Endothelial cell (in vitro differentiated cells): ENCODE measurements at regions not wholly inside any gene's neighbourhood (a gene's known extent, or its start where the extent isn't known, plus 50 kb on each side); places are given as distances from the start of the nearest gene placed in this dataset.

Source experiments
- DNase-seq: peaks from one replicate; pipeline ENCODE4 v3.0.0; 2021; ENCODE audit warnings: low spot score
- H3K27ac Mint-ChIP-seq: one replicate; pipeline ENCODE4 v1.8.0; 2021; ENCODE audit warnings: mixed read lengths, inconsistent platforms; ENCODE audit not compliant: unreplicated experiment
- H3K27me3 Mint-ChIP-seq: one replicate; pipeline ENCODE4 v1.8.0; 2021; ENCODE audit warnings: mild to moderate bottlenecking, moderate library complexity, mixed read lengths, inconsistent platforms; ENCODE audit not compliant: unreplicated experiment
- H3K36me3 Mint-ChIP-seq: one replicate; pipeline ENCODE4 v1.8.0; 2021; ENCODE audit warnings: mild to moderate bottlenecking, low read depth, mixed read lengths, inconsistent platforms; ENCODE audit not compliant: unreplicated experiment
- H3K4me1 Mint-ChIP-seq: one replicate; pipeline ENCODE4 v1.8.0; 2021; ENCODE audit warnings: mild to moderate bottlenecking, mixed read lengths, inconsistent platforms; ENCODE audit not compliant: unreplicated experiment
- H3K4me3 Mint-ChIP-seq: one replicate; pipeline ENCODE4 v1.8.0; 2021; ENCODE audit warnings: mild to moderate bottlenecking, mixed read lengths, inconsistent platforms; ENCODE audit not compliant: unreplicated experiment
- H3K9me3 Mint-ChIP-seq: one replicate; pipeline ENCODE4 v1.8.0; 2021; ENCODE audit warnings: mixed read lengths, inconsistent platforms; ENCODE audit not compliant: unreplicated experiment
- TF ChIP-seq, protein P1 (sequence below): fragments of 200-600 bp; sonication (generic); IDR thresholded peaks from one replicate; pipeline ENCODE4 v1.5.0; 2021; ENCODE audit warnings: antibody characterized with exemption; ENCODE audit not compliant: unreplicated experiment

DNA sequence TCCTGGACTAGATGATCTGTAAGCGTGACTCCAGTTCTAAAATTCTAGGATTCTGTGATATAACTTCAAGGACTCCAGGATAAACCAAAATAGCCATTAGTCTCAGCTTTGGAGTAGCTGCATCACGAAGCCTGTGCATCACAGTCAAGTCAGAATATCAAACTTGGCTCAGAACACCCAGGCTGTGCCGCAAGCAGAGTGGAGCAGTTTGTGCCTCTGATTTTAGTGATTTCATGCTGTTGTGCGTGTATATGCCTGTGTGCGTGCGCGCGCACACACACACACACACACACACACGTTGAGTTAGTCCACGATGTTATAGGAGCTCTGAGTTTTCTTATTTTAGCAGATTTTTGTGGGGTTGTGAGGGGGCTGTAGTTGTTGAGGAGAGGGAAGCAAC lies 356.6 kb upstream of the KCNH8 start:
- H3K4me1 Mint-ChIP-seq, result no peaks in the 10 kb centered on the region
- no peak overlapping the region for H3K27ac Mint-ChIP-seq
- TF ChIP-seq, protein P1, sequence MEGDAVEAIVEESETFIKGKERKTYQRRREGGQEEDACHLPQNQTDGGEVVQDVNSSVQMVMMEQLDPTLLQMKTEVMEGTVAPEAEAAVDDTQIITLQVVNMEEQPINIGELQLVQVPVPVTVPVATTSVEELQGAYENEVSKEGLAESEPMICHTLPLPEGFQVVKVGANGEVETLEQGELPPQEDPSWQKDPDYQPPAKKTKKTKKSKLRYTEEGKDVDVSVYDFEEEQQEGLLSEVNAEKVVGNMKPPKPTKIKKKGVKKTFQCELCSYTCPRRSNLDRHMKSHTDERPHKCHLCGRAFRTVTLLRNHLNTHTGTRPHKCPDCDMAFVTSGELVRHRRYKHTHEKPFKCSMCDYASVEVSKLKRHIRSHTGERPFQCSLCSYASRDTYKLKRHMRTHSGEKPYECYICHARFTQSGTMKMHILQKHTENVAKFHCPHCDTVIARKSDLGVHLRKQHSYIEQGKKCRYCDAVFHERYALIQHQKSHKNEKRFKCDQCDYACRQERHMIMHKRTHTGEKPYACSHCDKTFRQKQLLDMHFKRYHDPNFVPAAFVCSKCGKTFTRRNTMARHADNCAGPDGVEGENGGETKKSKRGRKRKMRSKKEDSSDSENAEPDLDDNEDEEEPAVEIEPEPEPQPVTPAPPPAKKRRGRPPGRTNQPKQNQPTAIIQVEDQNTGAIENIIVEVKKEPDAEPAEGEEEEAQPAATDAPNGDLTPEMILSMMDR, result no peak

DNA sequence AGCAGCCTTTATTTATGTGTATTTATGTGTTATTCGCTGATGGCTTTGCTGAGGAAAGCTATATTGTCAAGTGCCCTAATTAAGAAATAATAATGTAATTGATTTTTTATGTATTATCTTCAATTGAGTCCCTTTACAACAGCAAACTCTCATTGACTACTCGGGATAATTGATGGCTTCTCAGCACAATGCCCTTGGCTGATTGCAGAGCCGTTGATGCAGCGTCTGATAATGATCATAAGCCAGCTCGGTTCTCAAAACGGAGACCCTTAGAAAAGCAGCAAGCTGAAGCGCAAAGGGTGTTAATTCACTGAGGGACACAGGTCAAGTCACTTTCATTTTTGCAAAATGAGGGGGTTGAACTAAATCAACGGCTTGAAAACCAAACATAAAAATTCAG lies 357.1 kb upstream of the KCNH8 start:
- no peak for DNase-seq
- Mint-ChIP-seq H3K27ac (no peak overlapping the region), H3K4me3 (no peak overlapping the region), H3K36me3 (no peaks in the 10 kb centered on the region), H3K9me3 (no peaks in the 10 kb centered on the region), H3K4me1 (no peaks in the 10 kb centered on the region), H3K27me3 (no peaks in the 10 kb centered on the region)
- TF ChIP-seq, protein P1, result no peak

More for the DNA sequence above, 356.6 kb upstream of the KCNH8 start:
- Mint-ChIP-seq H3K4me3 (no peak overlapping the region), H3K9me3 (no peaks in the 10 kb centered on the region), H3K27me3 (no peaks in the 10 kb centered on the region), H3K36me3 (no peaks in the 10 kb centered on the region)
- no peak for DNase-seq

- Mint-ChIP-seq H3K27ac (no peak overlapping the region), H3K9me3 (no peaks in the 10 kb centered on the region), H3K4me3 (no peak overlapping the region), H3K36me3 (no peaks in the 10 kb centered on the region), H3K4me1 (no peaks in the 10 kb centered on the region), H3K27me3 (no peaks in the 10 kb centered on the region)
- DNase-seq, result no peak
- TF ChIP-seq, protein P1, result no peak
Observed at GRCh38 chr3:18790384-18790783, 357.9 kb upstream of the KCNH8 start.

DNA sequence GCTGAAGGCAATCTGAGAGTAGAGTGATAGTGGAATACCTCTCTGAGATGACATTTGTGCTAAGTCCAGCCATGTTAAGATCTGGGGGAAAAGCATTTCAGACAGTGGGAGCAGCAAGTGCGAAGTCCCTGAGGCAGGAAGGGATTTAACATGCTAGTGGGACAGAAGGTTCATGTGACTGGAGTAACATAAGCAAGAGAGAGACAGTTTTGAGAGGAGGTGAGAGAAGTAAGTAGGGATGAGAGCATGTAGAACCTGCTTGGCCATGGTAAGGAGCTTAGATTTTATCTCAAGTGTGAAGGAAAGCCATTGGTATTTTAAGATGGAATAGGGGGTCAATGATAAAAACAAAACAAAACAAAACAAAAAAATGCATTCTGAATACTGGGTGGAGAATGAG lies 358.6 kb upstream of the KCNH8 start:
- DNase-seq, result no peak
- no peaks in the 10 kb centered on the region for H3K36me3 Mint-ChIP-seq
- TF ChIP-seq, protein P1, result no peak
- no peaks in the 10 kb centered on the region for H3K27me3 Mint-ChIP-seq
- H3K9me3 Mint-ChIP-seq, result no peaks in the 10 kb centered on the region
- H3K4me1 Mint-ChIP-seq, result no peaks in the 10 kb centered on the region
- no peak overlapping the region for H3K27ac Mint-ChIP-seq
- H3K4me3 Mint-ChIP-seq, result no peak overlapping the region

GRCh38 chr3:18787441-18787840 lies 360.9 kb upstream of the KCNH8 start:
- Mint-ChIP-seq H3K27me3 (no peaks in the 10 kb centered on the region), H3K36me3 (no peaks in the 10 kb centered on the region), H3K9me3 (no peaks in the 10 kb centered on the region), H3K4me1 (no peaks in the 10 kb centered on the region), H3K27ac (no peak overlapping the region), H3K4me3 (no peak overlapping the region)
- DNase-seq, result no peak
- TF ChIP-seq, protein P1, result no peak
